H1 (cell line): ENCODE measurements at regions not wholly inside any gene's neighbourhood (a gene's known extent, or its start where the extent isn't known, plus 50 kb on each side); places are given as distances from the start of the nearest gene placed in this dataset.

Experiments
- CTCF ChIA-PET: fragments of 300-600 bp; sonication (Branson Sonifier 250); formaldehyde crosslinking; loops from one replicate; lab custom pipeline; 2021; ENCODE audit not compliant: partially characterized antibody; lab: Charles Lee
- POLR2A ChIA-PET: fragments of 300-600 bp; sonication (Branson Sonifier 250); formaldehyde crosslinking; loops from one replicate; lab custom pipeline; 2021; ENCODE audit warnings: inconsistent platforms; ENCODE audit not compliant: partially characterized antibody; lab: Charles Lee
- DNase-seq, 2 experiments: peaks; one replicate each; pipeline versions ENCODE4 v3.0.0 to v3.0.0-alpha.2; 2010 to 2022; ENCODE audit warnings: low spot score in 2 of 2, low read depth in 1 of 2, mixed read lengths in 1 of 2
- FAIRE-seq: peaks from 2 replicates; lab custom pipeline; 2011; peaks lifted over from hg19 to GRCh38; lab: Jason Lieb, UNC
- H2AFZ ChIP-seq: 2 replicates; pipeline ENCODE4 v1.8.1; 2012; ENCODE audit warnings: low read length, inconsistent platforms
- H2AK5ac ChIP-seq: 2 replicates; pipeline ENCODE4 v1.6.1; 2013; ENCODE audit warnings: low read depth, low read length
- H2BK120ac ChIP-seq: replicated peaks from 2 replicates; pipeline ENCODE3; 2013; ENCODE audit warnings: low read depth, low read length, inconsistent platforms
- H2BK12ac ChIP-seq: 2 replicates; pipeline ENCODE4 v1.6.1; 2013; ENCODE audit warnings: low read depth, low read length
- H2BK15ac ChIP-seq: 2 replicates; pipeline ENCODE4 v1.6.1; 2013; ENCODE audit warnings: low read length
- H2BK20ac ChIP-seq: 2 replicates; pipeline ENCODE4 v1.6.1; 2013; ENCODE audit warnings: low read length
- H2BK5ac ChIP-seq: 2 replicates; pipeline ENCODE4 v1.6.1; 2013; ENCODE audit warnings: low read depth, low read length
- H3K14ac ChIP-seq: 2 replicates; pipeline ENCODE4 v1.6.1; 2013; ENCODE audit warnings: inconsistent platforms; ENCODE audit not compliant: insufficient read length
- H3K18ac ChIP-seq: 2 replicates; pipeline ENCODE4 v1.6.1; 2013; ENCODE audit warnings: low read length; ENCODE audit errors: extremely low read depth
- H3K23ac ChIP-seq: 2 replicates; pipeline ENCODE4 v1.6.1; 2013; ENCODE audit warnings: inconsistent platforms; ENCODE audit not compliant: insufficient read length
- H3K23me2 ChIP-seq: 2 replicates; pipeline ENCODE4 v1.6.1; 2013; ENCODE audit warnings: low read depth, low read length
- H3K27ac ChIP-seq: 2 replicates; pipeline ENCODE4 v1.6.1; 2011; ENCODE audit warnings: low read depth, low read length, inconsistent platforms
- H3K27me3 ChIP-seq, 4 experiments: replicated peaks in 1 of 4; 1 replicate in 1 of 4; 2 replicates in 3 of 4; pipeline versions ENCODE4 v1.6.1 to v1.8.1; 2011 to 2013; ENCODE audit warnings: low read length in 3 of 4, mild to moderate bottlenecking in 3 of 4, inconsistent platforms in 2 of 4, mixed read lengths in 2 of 4, moderate library complexity in 1 of 4; ENCODE audit not compliant: control insufficient read depth in 3 of 4, insufficient read depth in 3 of 4; ENCODE audit errors: extremely low read depth in 1 of 4
- H3K36me3 ChIP-seq, 4 experiments: 2 replicates each; pipeline versions ENCODE4 v1.6.1 to v1.8.1; 2011 to 2013; ENCODE audit warnings: mild to moderate bottlenecking in 4 of 4, low read length in 3 of 4, moderate library complexity in 2 of 4, control low read depth in 1 of 4, inconsistent platforms in 1 of 4; ENCODE audit not compliant: insufficient read depth in 4 of 4, control insufficient read depth in 2 of 4
- H3K4ac ChIP-seq: replicated peaks from 2 replicates; pipeline ENCODE3; 2013; ENCODE audit warnings: low read length, low read depth, mixed read lengths, inconsistent platforms; ENCODE audit not compliant: insufficient read length
- H3K4me1 ChIP-seq, 4 experiments: replicated peaks in 1 of 4; 1 replicate in 1 of 4; 2 replicates in 3 of 4; pipeline versions ENCODE4 v1.6.1 to v1.8.1; 2011 to 2013; ENCODE audit warnings: low read length in 3 of 4, inconsistent platforms in 2 of 4, mixed read lengths in 1 of 4; ENCODE audit not compliant: insufficient read depth in 4 of 4, control insufficient read depth in 3 of 4
- H3K4me2 ChIP-seq, 2 experiments: 2 replicates each; pipeline versions ENCODE4 v1.6.1 to v1.8.1; 2011 to 2013; ENCODE audit warnings: low read depth in 2 of 2, low read length in 2 of 2, control low read depth in 1 of 2, inconsistent platforms in 1 of 2, mild to moderate bottlenecking in 1 of 2; ENCODE audit not compliant: insufficient read depth in 1 of 2
- H3K4me3 ChIP-seq, 4 experiments: fragments of 200-600, 300-600 bp in 1 of 4; sonication (generic), shearing (Covaris generic), sonication (Bioruptor Twin) in 1 of 4; 2 replicates each; pipeline versions ENCODE4 v1.5.1 to v1.8.1; 2011 to 2016; ENCODE audit warnings: low read length in 4 of 4, low read depth in 3 of 4, control low read depth in 2 of 4, inconsistent platforms in 2 of 4, mild to moderate bottlenecking in 2 of 4, mixed read lengths in 1 of 4, moderate library complexity in 1 of 4; ENCODE audit not compliant: insufficient read depth in 2 of 4; ENCODE audit errors: extremely low read depth in 1 of 4
- H3K56ac ChIP-seq: replicated peaks from 2 replicates; pipeline ENCODE3; 2013; ENCODE audit warnings: low read depth, mild to moderate bottlenecking, mixed read lengths, low read length, inconsistent platforms; ENCODE audit not compliant: insufficient read length
- H3K79me1 ChIP-seq: 2 replicates; pipeline ENCODE4 v1.6.1; 2013; ENCODE audit warnings: low read depth, low read length, control low read depth
- H3K79me2 ChIP-seq, 2 experiments: 2 replicates each; pipeline versions ENCODE4 v1.6.1 to v1.8.1; 2012 to 2013; ENCODE audit warnings: low read length in 2 of 2, mild to moderate bottlenecking in 2 of 2, inconsistent platforms in 1 of 2; ENCODE audit not compliant: insufficient read depth in 2 of 2, control insufficient read depth in 1 of 2
- H3K9ac ChIP-seq, 4 experiments: replicated peaks in 1 of 4; 1 replicate in 1 of 4; 2 replicates in 3 of 4; pipeline versions ENCODE4 v1.6.1 to v1.8.1; 2011 to 2013; ENCODE audit warnings: low read depth in 3 of 4, low read length in 3 of 4, control low read depth in 2 of 4, mild to moderate bottlenecking in 2 of 4, moderate library complexity in 2 of 4, inconsistent platforms in 1 of 4; ENCODE audit errors: extremely low read depth in 1 of 4
- H3K9me3 ChIP-seq, 2 experiments: 2 replicates each; pipeline versions ENCODE4 v1.6.1 to v1.8.1; 2012 to 2013; ENCODE audit warnings: mild to moderate bottlenecking in 2 of 2, moderate library complexity in 2 of 2, control low read depth in 1 of 2, inconsistent platforms in 1 of 2, low read depth in 1 of 2, low read length in 1 of 2, mixed read lengths in 1 of 2; ENCODE audit not compliant: insufficient read depth in 2 of 2
- H4K20me1 ChIP-seq, 2 experiments: replicated peaks in 1 of 2; 2 replicates each; pipeline versions ENCODE3 to v1.8.1; 2011 to 2013; ENCODE audit warnings: inconsistent platforms in 2 of 2, low read length in 2 of 2, mild to moderate bottlenecking in 1 of 2; ENCODE audit not compliant: insufficient read depth in 2 of 2, control insufficient read depth in 1 of 2
- H4K5ac ChIP-seq: 2 replicates; pipeline ENCODE4 v1.6.1; 2013; ENCODE audit warnings: low read length, low read depth, mixed read lengths, inconsistent platforms; ENCODE audit not compliant: insufficient read length
- H4K8ac ChIP-seq: 2 replicates; pipeline ENCODE4 v1.8.0; 2013; ENCODE audit warnings: mild to moderate bottlenecking, moderate library complexity, low read length, inconsistent platforms; ENCODE audit not compliant: insufficient read depth; ENCODE audit errors: extremely low read depth
- H4K91ac ChIP-seq: replicated peaks from 2 replicates; pipeline ENCODE3; 2013; ENCODE audit warnings: low read length, mixed read lengths, inconsistent platforms; ENCODE audit not compliant: insufficient read length
- CEBPB ChIP-seq: IDR thresholded peaks from 2 replicates; pipeline ENCODE4 v1.6.1; 2012; ENCODE audit warnings: low read depth, low read length
- CTBP2 ChIP-seq: IDR thresholded peaks from 2 replicates; pipeline ENCODE4 v1.7.0; 2011; ENCODE audit warnings: borderline replicate concordance, mild to moderate bottlenecking, moderate library complexity, mixed read lengths, low read length; ENCODE audit not compliant: insufficient read depth, insufficient read length
- HDAC6 ChIP-seq: IDR thresholded peaks from one replicate; pipeline ENCODE4 v1.7.1; 2012; ENCODE audit warnings: low read depth, mild to moderate bottlenecking, inconsistent platforms, low read length, moderate library complexity
- JUND ChIP-seq: IDR thresholded peaks from 2 replicates; pipeline ENCODE4 v1.6.1; 2011; ENCODE audit warnings: mild to moderate bottlenecking, improper control_type of control experiment, low read length
- POLR2AphosphoS5 ChIP-seq: IDR thresholded peaks from 2 replicates; pipeline ENCODE4 v1.6.1; 2011; ENCODE audit warnings: low read depth, low read length
- POU5F1 ChIP-seq: IDR thresholded peaks from 2 replicates; pipeline ENCODE4 v1.6.1; 2011; ENCODE audit warnings: low read depth, mild to moderate bottlenecking, low read length, moderate library complexity
- RAD21 ChIP-seq, 2 experiments: IDR thresholded peaks in 1 of 2; conservative IDR thresholded peaks in 1 of 2; 2 replicates each; pipeline ENCODE4 v1.6.1; 2011; ENCODE audit warnings: low read depth in 2 of 2, low read length in 2 of 2, improper control_type of control experiment in 1 of 2, inconsistent platforms in 1 of 2, mild to moderate bottlenecking in 1 of 2, moderate library complexity in 1 of 2
- SRF ChIP-seq: IDR thresholded peaks from 2 replicates; pipeline ENCODE4 v1.6.1; 2011; ENCODE audit warnings: mild to moderate bottlenecking, low read depth, low read length, moderate library complexity
- WGBS, 2 experiments: shearing (Covaris generic) in 1 of 2; methylation state at CpG; one replicate each; pipeline versions ENCODE4 v1.1.6 to v1.1.7; 2013 to 2015; ENCODE audit warnings: low lambda C conversion rate in 2 of 2, mixed read lengths in 2 of 2, inconsistent platforms in 1 of 2, low coverage in 1 of 2, missing lambda C conversion rate in 1 of 2; ENCODE audit not compliant: insufficient replicate concordance in 2 of 2, insufficient coverage in 1 of 2, insufficient read length in 1 of 2; ENCODE audit errors: extremely low coverage in 1 of 2, missing lambda C conversion rate in 1 of 2; 5-methylcytosine and 5-hydroxymethylcytosine counted together

- ChIA-PET POLR2A (no interaction called here), CTCF (interaction anchor here (1.6 kb wide), 1 partner anchor 18 kb away, joined by 4 read pairs; no protein-coding TSS in a partner anchor)
- no peaks in the 10 kb centered on the region for H3K27me3 ChIP-seq
- H3K4me1 ChIP-seq = no peaks in the 10 kb centered on the region
- H2BK120ac ChIP-seq = no peak overlapping the region
- no peak overlapping the region for H3K14ac ChIP-seq
- H2BK12ac ChIP-seq = no peak overlapping the region
- H2BK5ac ChIP-seq = no peak overlapping the region
- WGBS, 2 experiments = 89% methylated on average over 8 of the region's 8 CpGs; no CpG with 5 or more reads in 1 of the 2 experiments
- no peak overlapping the region for H4K91ac ChIP-seq
- no peak overlapping the region for H3K4ac ChIP-seq
- no peak overlapping the region for H2AFZ ChIP-seq
- H3K23ac ChIP-seq = no peak overlapping the region
- no peak overlapping the region for H3K56ac ChIP-seq
- H3K79me2 ChIP-seq = no peaks in the 10 kb centered on the region
- H2BK20ac ChIP-seq = no peak overlapping the region
- no peak overlapping the region for H4K5ac ChIP-seq
- no peak overlapping the region for H3K4me3 ChIP-seq
- H4K8ac ChIP-seq = no peak overlapping the region
- H3K9ac ChIP-seq = no peak overlapping the region
- H2AK5ac ChIP-seq = no peak overlapping the region
- no peaks in the 10 kb centered on the region for H3K23me2 ChIP-seq
- H3K9me3 ChIP-seq = no peaks in the 10 kb centered on the region
- H2BK15ac ChIP-seq = no peak overlapping the region
- H3K18ac ChIP-seq = no peak overlapping the region
- H3K27ac ChIP-seq = no peak overlapping the region
- FAIRE-seq = no peak
- no peaks in the 10 kb centered on the region for H3K36me3 ChIP-seq
- no peak overlapping the region for H3K4me2 ChIP-seq
- no peaks in the 10 kb centered on the region for H3K79me1 ChIP-seq
- no peak for DNase-seq
- H4K20me1 ChIP-seq = no peaks in the 10 kb centered on the region
- TF ChIP-seq POU5F1 (no peak), POLR2AphosphoS5 (no peak), HDAC6 (no peak), CTBP2 (no peak), JUND (no peak), SRF (no peak), CEBPB (no peak), RAD21 (IDR thresholded peaks at IDR 0.05 in 1 of 2, conservative IDR thresholded peaks at IDR 0.05 in 1 of 2; ENCODE audit: low read depth in 2 of 2, low read length in 2 of 2) (no peak)
Measured at GRCh38 chr4:152185786-152186550, 349.9 kb downstream of the FBXW7 start.
